SH-SY5Y (cell line): ENCODE measurements at regions not wholly inside any gene's neighbourhood (a gene's known extent, or its start where the extent isn't known, plus 50 kb on each side); places are given as distances from the start of the nearest gene placed in this dataset.

ENCODE experiments used
- GATA2 ChIP-seq: IDR thresholded peaks from 2 replicates; pipeline ENCODE4 v1.6.1; 2011; ENCODE audit warnings: mild to moderate bottlenecking, low read depth, low read length
- GATA3 ChIP-seq: IDR thresholded peaks from 2 replicates; pipeline ENCODE4 v1.6.1; 2011; ENCODE audit warnings: low read depth, mild to moderate bottlenecking, low read length, moderate library complexity

- TF ChIP-seq GATA3: no peak
- no peak for TF ChIP-seq GATA2
Observed at GRCh38 chr4:62948108-62948507, 1461.1 kb downstream of the TECRL start.
